ENCODE measurements at regions not wholly inside any gene's neighbourhood (a gene's known extent, or its start where the extent isn't known, plus 50 kb on each side); places are given as distances from the start of the nearest gene placed in this dataset.

DNA sequence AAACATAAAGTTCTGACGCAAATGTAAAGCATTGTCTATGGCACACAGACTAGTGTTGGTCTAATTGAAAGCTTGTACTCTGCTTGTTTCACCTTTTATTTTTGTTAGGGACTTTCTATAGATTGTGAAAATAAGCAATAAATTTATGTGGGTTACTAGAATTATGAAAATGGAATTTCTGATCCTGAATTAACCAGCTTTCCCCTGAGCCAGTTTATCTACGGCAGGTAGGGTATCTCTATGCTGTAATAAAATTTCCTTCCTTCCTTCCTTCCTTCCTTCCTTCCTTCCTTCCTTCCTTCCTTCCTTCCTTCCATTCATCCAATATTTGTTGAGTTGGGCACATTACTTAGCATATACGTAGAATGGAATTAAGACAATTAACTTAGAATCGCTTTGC is 362.6 kb upstream of the SPRED2 start:
- TF ChIP-seq, protein P1, sequence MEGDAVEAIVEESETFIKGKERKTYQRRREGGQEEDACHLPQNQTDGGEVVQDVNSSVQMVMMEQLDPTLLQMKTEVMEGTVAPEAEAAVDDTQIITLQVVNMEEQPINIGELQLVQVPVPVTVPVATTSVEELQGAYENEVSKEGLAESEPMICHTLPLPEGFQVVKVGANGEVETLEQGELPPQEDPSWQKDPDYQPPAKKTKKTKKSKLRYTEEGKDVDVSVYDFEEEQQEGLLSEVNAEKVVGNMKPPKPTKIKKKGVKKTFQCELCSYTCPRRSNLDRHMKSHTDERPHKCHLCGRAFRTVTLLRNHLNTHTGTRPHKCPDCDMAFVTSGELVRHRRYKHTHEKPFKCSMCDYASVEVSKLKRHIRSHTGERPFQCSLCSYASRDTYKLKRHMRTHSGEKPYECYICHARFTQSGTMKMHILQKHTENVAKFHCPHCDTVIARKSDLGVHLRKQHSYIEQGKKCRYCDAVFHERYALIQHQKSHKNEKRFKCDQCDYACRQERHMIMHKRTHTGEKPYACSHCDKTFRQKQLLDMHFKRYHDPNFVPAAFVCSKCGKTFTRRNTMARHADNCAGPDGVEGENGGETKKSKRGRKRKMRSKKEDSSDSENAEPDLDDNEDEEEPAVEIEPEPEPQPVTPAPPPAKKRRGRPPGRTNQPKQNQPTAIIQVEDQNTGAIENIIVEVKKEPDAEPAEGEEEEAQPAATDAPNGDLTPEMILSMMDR (IDR thresholded peaks at IDR 0.05; ENCODE audit: insufficient read depth, low read depth, low read length) = no peak
- no peak for TF ChIP-seq EZH2 (IDR thresholded peaks at IDR 0.05; ENCODE audit: insufficient read depth, low read length)
